Activated CD4-positive, alpha-beta T cell treated with anti-CD3 and anti-CD28 coated beads, Interleukin-2, amount 10 ng/mL, durations not matched to agents 7 days and 5 days (primary cell): ENCODE measurements at regions not wholly inside any gene's neighbourhood (a gene's known extent, or its start where the extent isn't known, plus 50 kb on each side); places are given as distances from the start of the nearest gene placed in this dataset.

Source experiments
- CTCF ChIA-PET: fragments of 350-600 bp; sonication (Branson Sonifier 250); formaldehyde crosslinking; loops from one replicate; lab custom pipeline; 2021; ENCODE audit warnings: antibody characterized with exemption; lab: Charles Lee
- POLR2A ChIA-PET: fragments of 350-600 bp; sonication (Branson Sonifier 250); formaldehyde crosslinking; loops from one replicate; lab custom pipeline; 2021; ENCODE audit warnings: antibody characterized with exemption; lab: Charles Lee
- DNase-seq: peaks from one replicate; pipeline ENCODE4 v3.0.0-alpha.2; 2020
- H3K27ac Mint-ChIP-seq: one replicate; pipeline ENCODE4 v1.8.0; 2021; ENCODE audit warnings: mild to moderate bottlenecking, moderate library complexity, mixed read lengths
- H3K27me3 Mint-ChIP-seq: one replicate; pipeline ENCODE4 v1.8.0; 2021; ENCODE audit warnings: mixed read lengths
- H3K36me3 Mint-ChIP-seq: one replicate; pipeline ENCODE4 v1.8.0; 2021; ENCODE audit warnings: low read depth, mixed read lengths
- H3K4me1 Mint-ChIP-seq: one replicate; pipeline ENCODE4 v1.8.0; 2021; ENCODE audit warnings: mixed read lengths
- H3K4me3 Mint-ChIP-seq: one replicate; pipeline ENCODE4 v1.8.0; 2021; ENCODE audit warnings: mild to moderate bottlenecking, moderate library complexity, mixed read lengths
- H3K9me3 Mint-ChIP-seq: one replicate; pipeline ENCODE4 v1.8.0; 2021; ENCODE audit warnings: mixed read lengths

DNA sequence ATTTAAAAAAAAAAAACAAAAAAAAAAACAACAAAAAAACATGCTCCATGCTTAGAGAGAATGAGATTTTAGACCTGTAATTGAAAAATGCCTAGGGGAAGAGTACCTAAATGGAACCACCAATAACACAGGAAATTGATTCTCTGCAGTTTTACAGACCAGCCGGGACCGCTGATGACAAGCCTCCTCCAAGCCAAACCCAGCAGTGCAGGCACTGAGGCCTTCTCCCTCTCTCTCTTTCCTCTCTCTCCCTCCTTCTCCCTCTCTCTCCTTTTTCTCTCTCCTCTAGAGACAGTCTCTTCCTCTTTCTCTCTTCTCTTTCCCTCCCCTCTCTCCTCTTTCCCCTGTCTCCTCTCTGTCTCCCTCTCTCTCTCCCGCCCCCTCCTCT lies 228.8 kb upstream of the COPS8 start:
- POLR2A ChIA-PET, result no interaction called here
- Mint-ChIP-seq H3K4me1 (no peaks in the 10 kb centered on the region), H3K36me3 (no peaks in the 10 kb centered on the region), H3K27ac (no peak overlapping the region), H3K27me3 (peaks cover 2% of the 10 kb centered on the region), H3K9me3 (no peaks in the 10 kb centered on the region), H3K4me3 (no peak overlapping the region)
- CTCF ChIA-PET, result no interaction called here
- DNase-seq, result no peak

DNA sequence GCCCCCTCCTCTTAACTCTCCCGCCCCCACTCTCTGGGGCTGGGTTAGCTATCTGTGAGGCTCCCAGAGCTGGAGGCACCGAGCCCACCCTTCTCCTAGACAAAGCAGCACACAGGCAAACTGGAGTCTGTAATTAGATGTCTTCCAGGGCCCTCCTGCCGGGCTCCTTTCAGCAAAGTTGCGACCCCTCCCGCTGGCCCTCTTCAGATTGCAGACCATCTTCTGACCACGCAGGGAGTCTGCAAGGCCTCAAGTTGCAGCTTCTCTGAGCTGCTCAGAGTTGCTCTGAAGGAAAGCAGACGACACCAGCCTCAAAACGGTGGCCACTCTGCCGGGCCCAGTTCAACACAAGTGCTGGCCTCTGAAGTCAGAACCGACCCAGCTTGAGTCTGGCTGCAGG lies 228.4 kb upstream of the COPS8 start:
- ChIA-PET CTCF (no interaction called here), POLR2A (no interaction called here)
- Mint-ChIP-seq H3K36me3 (no peaks in the 10 kb centered on the region), H3K4me1 (no peaks in the 10 kb centered on the region), H3K4me3 (no peak overlapping the region), H3K27me3 (peaks cover 2% of the 10 kb centered on the region), H3K27ac (no peak overlapping the region), H3K9me3 (no peaks in the 10 kb centered on the region)
- no peak for DNase-seq

DNA sequence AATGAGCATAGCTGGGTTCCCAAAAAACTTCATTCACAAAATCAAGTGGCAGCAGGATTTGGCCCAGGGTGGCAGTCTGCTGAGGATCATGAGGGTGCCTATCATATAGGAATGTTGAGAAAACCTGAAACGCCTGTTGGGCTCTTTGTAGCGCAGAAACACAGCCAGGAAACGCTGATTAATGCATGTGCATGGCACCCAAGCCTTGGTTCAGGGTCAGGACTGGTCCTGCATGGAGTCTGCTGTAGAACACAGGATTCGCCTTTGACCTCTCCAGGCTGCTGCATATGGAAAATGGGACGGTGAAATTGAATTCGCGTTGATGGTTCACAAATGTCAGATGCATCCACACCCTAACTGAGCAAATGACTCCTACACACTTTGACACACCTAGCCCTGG lies 227.9 kb upstream of the COPS8 start:
- DNase-seq, result no peak
- Mint-ChIP-seq H3K36me3 (no peaks in the 10 kb centered on the region), H3K27me3 (peaks cover 2% of the 10 kb centered on the region), H3K4me3 (no peak overlapping the region), H3K4me1 (no peaks in the 10 kb centered on the region), H3K9me3 (no peaks in the 10 kb centered on the region), H3K27ac (no peak overlapping the region)
- CTCF ChIA-PET, result no interaction called here
- POLR2A ChIA-PET, result no interaction called here

DNA sequence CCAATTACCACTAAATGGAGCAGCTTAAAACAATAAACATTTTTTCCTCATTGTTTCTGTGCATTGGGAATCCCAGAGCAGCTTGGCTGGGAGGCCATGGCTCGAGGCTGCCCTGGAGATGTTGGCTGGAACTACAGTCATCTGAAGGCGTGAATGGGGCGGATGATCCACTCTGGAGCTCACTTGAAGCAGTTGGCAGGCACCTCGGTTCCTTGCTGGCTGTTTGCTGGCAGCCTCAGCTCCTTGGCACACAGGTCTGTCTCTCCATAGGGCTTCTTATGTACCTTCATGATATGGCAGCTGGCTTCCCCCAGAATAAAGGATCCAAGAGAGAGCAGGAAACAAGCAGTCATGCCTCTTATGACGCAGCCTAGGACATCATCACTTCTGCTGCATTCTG lies 227.0 kb upstream of the COPS8 start:
- ChIA-PET CTCF (no interaction called here), POLR2A (no interaction called here)
- Mint-ChIP-seq H3K27me3 (peaks cover 2% of the 10 kb centered on the region), H3K27ac (no peak overlapping the region), H3K36me3 (no peaks in the 10 kb centered on the region), H3K4me3 (no peak overlapping the region), H3K9me3 (no peaks in the 10 kb centered on the region), H3K4me1 (no peaks in the 10 kb centered on the region)
- DNase-seq, result no peak

DNA sequence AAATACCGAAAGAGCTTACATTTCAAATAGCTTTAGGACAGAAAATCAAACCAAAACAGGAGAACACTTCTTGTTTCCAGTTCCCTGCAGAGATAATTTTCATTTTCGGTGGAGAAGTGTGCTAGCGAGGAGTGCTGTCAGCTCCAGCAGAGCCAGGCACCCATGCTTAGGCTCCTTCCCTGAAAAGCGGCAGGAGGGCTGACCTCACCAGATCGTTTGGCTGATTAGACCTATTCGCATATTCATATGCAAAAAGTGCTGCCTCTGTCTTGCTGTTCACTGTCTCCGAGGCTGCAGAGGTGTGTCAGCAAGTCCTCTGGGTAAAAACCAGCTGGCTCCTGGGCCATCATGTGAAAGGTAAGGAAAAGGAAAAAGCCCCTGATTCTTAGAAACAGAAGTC lies 225.8 kb upstream of the COPS8 start:
- Mint-ChIP-seq H3K27me3 (peaks cover 2% of the 10 kb centered on the region), H3K4me3 (no peak overlapping the region), H3K4me1 (no peaks in the 10 kb centered on the region), H3K27ac (no peak overlapping the region), H3K36me3 (no peaks in the 10 kb centered on the region), H3K9me3 (peaks cover 6% of the 10 kb centered on the region)
- no peak for DNase-seq
- ChIA-PET POLR2A (no interaction called here), CTCF (no interaction called here)

DNA sequence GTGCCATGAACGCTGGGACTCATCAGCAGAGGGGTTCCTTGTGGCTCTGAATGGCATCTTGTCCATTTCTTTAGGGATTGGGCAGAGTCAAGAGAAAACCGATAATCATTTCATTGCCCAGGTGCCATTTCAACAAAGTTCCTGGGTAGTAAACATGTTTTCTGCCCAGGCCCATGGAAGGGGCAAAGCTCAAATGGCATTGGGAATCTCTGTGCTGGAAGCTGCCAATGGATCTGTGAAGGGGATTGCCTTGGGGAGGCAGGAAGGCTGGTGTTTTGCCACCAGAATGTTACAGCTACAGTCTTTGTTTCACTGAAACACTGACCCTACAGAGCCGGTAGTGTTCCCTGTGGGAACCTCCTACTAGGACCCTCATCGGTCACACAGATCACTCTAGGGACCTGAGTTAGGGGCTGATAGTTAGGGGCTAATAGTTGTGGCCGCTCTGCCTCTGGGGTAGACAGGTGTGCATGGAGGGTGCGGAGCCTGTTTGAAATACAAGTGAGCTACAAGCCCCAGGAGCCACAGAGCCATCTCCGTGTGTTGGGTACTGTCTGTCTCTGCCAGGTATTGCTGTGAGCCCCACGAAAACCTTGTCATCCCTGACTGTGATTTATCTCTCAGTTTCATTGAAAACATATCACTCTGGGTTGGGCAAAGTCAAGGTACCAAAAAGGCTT lies 224.4 kb upstream of the COPS8 start:
- no peak for DNase-seq
- no peaks in the 10 kb centered on the region for H3K36me3 Mint-ChIP-seq
- CTCF ChIA-PET, result no interaction called here
- peaks cover 11% of the 10 kb centered on the region for H3K9me3 Mint-ChIP-seq
- no peak overlapping the region for H3K27ac Mint-ChIP-seq
- no peak overlapping the region for H3K4me3 Mint-ChIP-seq
- H3K4me1 Mint-ChIP-seq, result no peaks in the 10 kb centered on the region
- POLR2A ChIA-PET, result no interaction called here
- peaks cover 2% of the 10 kb centered on the region for H3K27me3 Mint-ChIP-seq

DNA sequence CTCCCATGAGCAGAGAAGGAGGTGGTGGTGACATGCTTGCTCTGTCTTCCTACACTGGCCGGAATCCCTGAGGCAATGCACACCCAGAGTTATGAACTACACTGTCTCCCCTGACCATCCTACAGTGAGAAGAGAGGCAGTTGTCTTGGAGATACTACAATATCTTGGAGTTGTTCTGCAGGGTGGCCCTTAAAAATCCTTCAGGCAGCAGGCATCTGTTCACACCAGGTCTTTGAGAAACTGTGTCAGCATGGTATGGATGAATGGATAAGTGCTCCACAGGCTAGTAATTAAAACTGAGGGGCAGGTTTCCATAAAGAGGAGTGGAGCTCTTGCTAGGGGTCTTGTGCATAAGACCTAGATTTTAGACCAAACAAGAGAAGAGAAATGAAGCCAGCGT lies 223.7 kb upstream of the COPS8 start:
- no peak overlapping the region for H3K4me3 Mint-ChIP-seq
- peaks cover 11% of the 10 kb centered on the region for H3K9me3 Mint-ChIP-seq
- CTCF ChIA-PET, result no interaction called here
- POLR2A ChIA-PET, result no interaction called here
- H3K36me3 Mint-ChIP-seq, result no peaks in the 10 kb centered on the region
- no peak overlapping the region for H3K27ac Mint-ChIP-seq
- peaks cover 2% of the 10 kb centered on the region for H3K27me3 Mint-ChIP-seq
- no peaks in the 10 kb centered on the region for H3K4me1 Mint-ChIP-seq
- DNase-seq, result no peak

DNA sequence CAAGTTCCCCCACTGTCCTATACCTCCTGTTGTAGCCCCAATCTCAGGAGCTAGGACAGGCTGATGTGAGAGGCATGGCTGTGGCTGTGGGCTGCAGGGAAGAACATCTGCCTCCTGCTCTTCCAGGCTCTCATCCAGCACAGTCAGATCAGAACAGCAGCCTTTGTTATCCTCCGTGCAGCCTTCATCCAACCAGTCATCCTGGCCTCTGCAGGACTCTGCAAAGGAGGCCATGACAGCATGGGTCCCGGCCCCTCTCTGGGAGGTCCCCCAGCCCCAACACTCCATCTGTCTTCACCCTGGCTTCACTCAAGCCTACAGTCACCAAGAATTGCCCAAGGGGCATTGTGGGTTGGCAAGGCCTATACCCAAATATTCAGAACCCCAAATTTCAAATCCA lies 223.2 kb upstream of the COPS8 start:
- DNase-seq, result no peak
- peaks cover 11% of the 10 kb centered on the region for H3K9me3 Mint-ChIP-seq
- no peaks in the 10 kb centered on the region for H3K36me3 Mint-ChIP-seq
- H3K27ac Mint-ChIP-seq, result no peak overlapping the region
- peaks cover 2% of the 10 kb centered on the region for H3K27me3 Mint-ChIP-seq
- H3K4me1 Mint-ChIP-seq, result no peaks in the 10 kb centered on the region
- POLR2A ChIA-PET, result no interaction called here
- CTCF ChIA-PET, result no interaction called here
- H3K4me3 Mint-ChIP-seq, result no peak overlapping the region

DNA sequence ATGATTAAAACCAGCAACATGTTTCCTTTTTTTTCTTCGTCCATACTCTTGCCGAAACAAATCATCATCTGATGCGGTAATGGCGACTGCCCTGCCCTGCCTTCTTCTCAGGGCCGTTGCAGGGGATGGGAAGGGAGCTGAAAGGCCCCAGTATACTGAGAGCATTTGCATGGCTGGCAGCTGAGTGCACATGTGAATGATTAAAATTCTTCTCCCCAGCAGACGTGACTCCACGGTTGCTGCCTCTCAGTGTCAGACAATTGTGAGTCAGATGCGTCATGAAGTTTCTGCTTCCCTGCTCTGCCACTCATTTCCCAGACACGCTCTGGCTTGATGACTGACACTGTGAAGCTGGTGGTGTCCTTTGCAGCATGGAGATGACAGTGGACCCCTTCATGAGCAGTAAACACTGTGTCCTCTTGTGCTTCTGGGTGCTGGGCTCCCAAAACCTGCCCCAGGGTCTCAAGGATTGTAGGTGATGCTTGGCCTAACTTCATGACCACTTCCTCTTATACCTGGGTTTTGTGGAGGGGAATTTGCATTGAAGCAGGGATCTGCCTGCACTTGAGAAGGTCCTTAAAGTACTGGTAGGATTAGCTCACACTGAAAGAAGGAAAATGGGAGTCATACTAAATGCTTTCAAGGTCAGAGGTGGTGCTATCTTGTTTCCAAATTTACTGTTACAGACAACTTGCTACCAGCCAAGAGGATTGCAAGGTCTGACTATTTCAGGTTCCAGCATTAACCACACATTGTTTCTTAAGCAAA lies 222.5 kb upstream of the COPS8 start:
- no peak overlapping the region for H3K27ac Mint-ChIP-seq
- peaks cover under 1% of the 10 kb centered on the region for H3K27me3 Mint-ChIP-seq
- peaks cover 11% of the 10 kb centered on the region for H3K9me3 Mint-ChIP-seq
- ChIA-PET POLR2A (no interaction called here), CTCF (no interaction called here)
- H3K4me3 Mint-ChIP-seq, result no peak overlapping the region
- no peaks in the 10 kb centered on the region for H3K36me3 Mint-ChIP-seq
- DNase-seq, result no peak
- no peaks in the 10 kb centered on the region for H3K4me1 Mint-ChIP-seq

DNA sequence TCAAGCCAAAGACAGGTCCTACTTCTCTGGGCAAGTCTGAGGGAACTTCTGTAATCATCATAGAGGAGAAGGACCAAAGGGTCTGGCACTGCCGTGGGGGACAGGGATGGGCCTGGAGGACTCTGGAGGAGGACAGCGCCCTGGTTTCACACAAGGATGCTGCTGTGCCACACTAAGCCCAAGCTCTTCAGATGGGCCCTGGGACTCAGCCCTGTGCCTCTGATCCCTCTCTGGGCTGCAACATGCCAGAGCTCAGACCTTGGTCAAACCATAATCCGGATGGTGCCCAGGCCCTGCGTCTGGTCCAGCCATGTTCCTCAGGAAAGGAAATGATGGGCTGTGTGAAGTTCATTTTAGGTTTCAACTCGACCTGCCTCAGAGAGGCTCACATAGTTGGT lies 222.0 kb upstream of the COPS8 start:
- POLR2A ChIA-PET, result no interaction called here

DNA sequence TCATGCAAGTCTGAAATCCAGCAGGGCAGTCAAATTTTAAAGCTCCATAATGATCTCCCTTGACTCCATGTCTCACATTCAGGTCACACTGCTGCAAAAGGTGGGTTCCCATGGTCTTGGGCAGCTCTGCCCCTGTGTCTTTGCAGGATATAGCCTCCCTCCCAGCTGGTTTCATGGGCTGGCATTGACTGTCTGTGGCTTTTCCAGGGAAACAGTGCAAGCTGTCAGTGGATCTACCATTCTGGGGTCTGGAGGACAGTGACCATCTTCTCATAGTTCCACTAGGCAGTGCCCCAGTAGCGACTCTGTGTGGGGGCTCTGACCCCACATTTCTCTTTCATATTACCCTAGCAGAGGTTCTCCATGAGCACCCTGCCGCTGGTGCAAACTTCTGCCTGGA lies 220.6 kb upstream of the COPS8 start:
- H3K27ac Mint-ChIP-seq, result no peak overlapping the region
- H3K9me3 Mint-ChIP-seq, result peaks cover 11% of the 10 kb centered on the region
- no peaks in the 10 kb centered on the region for H3K4me1 Mint-ChIP-seq
- no peaks in the 10 kb centered on the region for H3K27me3 Mint-ChIP-seq
- H3K36me3 Mint-ChIP-seq, result no peaks in the 10 kb centered on the region
- H3K4me3 Mint-ChIP-seq, result no peak overlapping the region
- no peak for DNase-seq
- ChIA-PET POLR2A (no interaction called here), CTCF (interaction anchor here (0.6 kb wide), 1 partner anchor 12 kb away, joined by 3 read pairs; no protein-coding TSS in a partner anchor)

More for the DNA sequence above, 222.0 kb upstream of the COPS8 start:
- H3K27ac Mint-ChIP-seq, result no peak overlapping the region
- no peaks in the 10 kb centered on the region for H3K27me3 Mint-ChIP-seq
- peaks cover 11% of the 10 kb centered on the region for H3K9me3 Mint-ChIP-seq
- CTCF ChIA-PET, result no interaction called here
- no peak for DNase-seq
- no peak overlapping the region for H3K4me3 Mint-ChIP-seq
- H3K4me1 Mint-ChIP-seq, result no peaks in the 10 kb centered on the region
- no peaks in the 10 kb centered on the region for H3K36me3 Mint-ChIP-seq

DNA sequence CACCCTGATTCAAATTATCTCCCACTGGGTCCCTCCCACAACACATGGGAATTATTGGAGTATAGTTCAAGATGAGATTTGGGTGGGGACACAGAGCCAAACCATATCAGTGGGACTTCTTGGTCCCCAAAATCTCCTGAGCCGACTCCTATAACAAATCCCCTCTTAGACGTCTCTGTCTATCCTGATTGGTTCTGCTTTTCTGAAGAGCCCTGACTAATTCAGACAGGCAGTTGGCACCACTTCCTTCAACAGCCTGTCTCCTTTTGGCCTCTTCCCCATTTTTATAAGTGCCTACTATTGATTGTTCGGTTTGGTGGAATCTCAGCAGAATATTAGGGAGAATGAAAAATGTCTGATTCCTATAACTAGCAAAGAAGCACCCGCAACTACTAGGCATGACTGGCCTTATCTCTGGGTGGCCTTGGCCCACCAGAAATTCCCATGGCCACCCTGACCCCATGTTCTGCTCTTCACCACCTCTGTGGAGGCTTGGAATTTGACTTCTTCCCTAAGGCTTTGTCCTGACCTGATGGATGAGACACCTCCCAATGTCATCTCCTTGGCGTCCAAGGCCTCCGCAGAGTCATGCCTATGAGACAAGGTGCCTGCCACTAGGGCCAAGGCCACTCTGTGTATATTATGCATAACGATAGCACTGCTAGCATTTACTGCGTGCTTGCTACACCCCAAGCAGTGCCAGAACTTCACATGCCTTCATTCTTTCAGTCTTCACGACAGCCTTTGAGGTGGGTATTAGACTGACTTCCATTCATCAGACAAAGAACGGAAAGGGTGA lies 218.9 kb upstream of the COPS8 start:
- Mint-ChIP-seq H3K9me3 (peaks cover 11% of the 10 kb centered on the region), H3K4me1 (peaks cover 6% of the 10 kb centered on the region), H3K4me3 (no peak overlapping the region), H3K36me3 (no peaks in the 10 kb centered on the region), H3K27ac (no peak overlapping the region), H3K27me3 (no peaks in the 10 kb centered on the region)
- POLR2A ChIA-PET, result no interaction called here
- CTCF ChIA-PET, result no interaction called here
- no peak for DNase-seq
